ENCODE measurements at regions not wholly inside any gene's neighbourhood (a gene's known extent, or its start where the extent isn't known, plus 50 kb on each side); places are given as distances from the start of the nearest gene placed in this dataset.

DNA sequence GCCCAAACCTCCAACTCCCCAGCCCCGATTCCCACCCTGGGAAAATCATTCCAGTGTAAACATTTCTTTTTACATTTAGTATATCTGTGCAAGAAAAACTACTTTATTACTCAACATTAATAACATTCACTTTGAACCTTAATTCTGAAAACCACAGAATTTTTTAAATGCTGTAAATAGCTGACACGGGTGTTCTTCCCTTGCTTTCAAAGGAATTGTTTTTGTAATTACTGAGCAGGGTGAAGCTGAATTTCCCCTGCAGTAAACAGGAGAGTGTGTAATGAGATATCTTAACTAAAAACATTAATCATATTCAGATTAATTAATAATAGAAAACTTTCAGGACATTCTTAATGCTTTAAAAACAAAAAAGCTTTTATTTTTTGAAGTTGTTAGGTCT is 99.3 kb upstream of the CITED2 start:
- H3K27me3 ChIP-seq (ENCODE audit: control insufficient read depth in 2 of 2, insufficient read depth in 2 of 2, low read length in 2 of 2): no peaks in the 10 kb centered on the region
- intact Hi-C loops (cut with micrococcal nuclease): loop anchor here (2.0 kb wide), 1 partner anchor 29 kb away; no protein-coding TSS in a partner anchor

More for the DNA sequence above, 99.3 kb upstream of the CITED2 start:
- H3K4me2 ChIP-seq (ENCODE audit: insufficient read depth, low read length): no peak overlapping the region
- no peak for ATAC-seq
- TF ChIP-seq MAFG (tag; conservative IDR thresholded peaks at IDR 0.05) (peak; percentile 40; the same call in 1 of the 2 replicates), MAFF (IDR thresholded peaks at IDR 0.05; ENCODE audit: low read length) (peak; percentile 64), ZNF316 (IDR thresholded peaks at IDR 0.05) (peak; percentile 83), C11orf30 (IDR thresholded peaks at IDR 0.05; ENCODE audit: low read depth) (peak; percentile 67), RERE (CRISPR knock-in tag; IDR thresholded peaks at IDR 0.05; ENCODE audit: borderline replicate concordance) (no peak), ZNF134 (CRISPR knock-in tag; conservative IDR thresholded peaks at IDR 0.05) (no peak), MAFK (IDR thresholded peaks at IDR 0.05; ENCODE audit: low read length) (peak; percentile 49; the same call in 1 of the 2 replicates)
- WGBS (ENCODE audit: insufficient coverage, low coverage, missing lambda C conversion rate): 48% methylated on average over 2 of the region's 2 CpGs
- in situ Hi-C loops (cut with MboI): no loop called here
- POLR2A ChIA-PET: interaction anchor here (0.7 to 3.5 kb wide), 4 partner anchors 25 to 98 kb away, joined by 3 to 17 read pairs (median 4); partner anchors contain the start of gene CITED2
- H4K20me1 ChIP-seq (replicated peaks; ENCODE audit: control insufficient read depth, insufficient read depth, low read length): no peaks in the 10 kb centered on the region
- no TSS peak for BruUV-seq (replicated peaks)
- DNase-seq (ENCODE audit: extremely low read depth in 1 of 4, low spot score in 3 of 4): no peak
- H2AFZ ChIP-seq (ENCODE audit: low read depth, low read length): peak overlapping the region; percentile 99
- H3K9me3 ChIP-seq (replicated peaks; ENCODE audit: control insufficient read depth, insufficient read depth, low read depth, low read length): no peaks in the 10 kb centered on the region
- no peaks in the 10 kb centered on the region for H3K79me2 ChIP-seq (ENCODE audit: control insufficient read depth, insufficient read depth, low read length)
- no peak overlapping the region for H3K4me3 ChIP-seq
- CTCF ChIA-PET (ENCODE audit: low intra/inter-chr PET ratio): no interaction called here
- H3K27ac ChIP-seq (ENCODE audit: extremely low read depth, low read depth, low read length): peak overlapping the region; percentile 51; the same call in 1 of the 3 replicates
- FAIRE-seq: no peak
- H3K36me3 ChIP-seq (ENCODE audit: control insufficient read depth, insufficient read depth, low read length): no peaks in the 10 kb centered on the region
- H3K4me1 ChIP-seq (replicated peaks in 1 of 2; ENCODE audit: control insufficient read depth in 2 of 2, insufficient read depth in 2 of 2, low read length in 2 of 2): peaks cover 14 to 31% of the 10 kb centered on the region in 2 experiments
- peak overlapping the region; percentile 6 to 60; a peak in 3 of 4 replicates for H3K9ac ChIP-seq (ENCODE audit: insufficient read depth in 1 of 2, low read depth in 2 of 2, low read length in 2 of 2)
- no peaks in the 10 kb centered on the region for H3K9me1 ChIP-seq (ENCODE audit: control insufficient read depth, insufficient read depth, low read length)

Measured in K562 (cell line).